HG02588 (cell line): ENCODE measurements at regions not wholly inside any gene's neighbourhood (a gene's known extent, or its start where the extent isn't known, plus 50 kb on each side); places are given as distances from the start of the nearest gene placed in this dataset.

Experiments
- ATAC-seq: cut with Tn5 transposase; IDR thresholded peaks from one replicate; pipeline ENCODE4 v1.9.1; 2021; ENCODE audit warnings: mild to moderate bottlenecking, moderate library complexity; ENCODE audit not compliant: unreplicated experiment

- no peak for ATAC-seq
These were observed 121.8 kb upstream of the TNR start for GRCh38 chr1:175865041-175865766.

- ATAC-seq: no peak
These were observed 121.2 kb upstream of the TNR start for GRCh38 chr1:175864625-175865024.

- no peak for ATAC-seq
These were observed 120.8 kb upstream of the TNR start for GRCh38 chr1:175864183-175864582.

GRCh38 chr1:175863299-175864050 is 120.1 kb upstream of the TNR start:
- ATAC-seq: no peak

- ATAC-seq: no peak
These were observed 119.0 kb upstream of the TNR start for GRCh38 chr1:175862408-175862807.

GRCh38 chr1:175861626-175862367 is 118.4 kb upstream of the TNR start:
- ATAC-seq: no peak

GRCh38 chr1:175857756-175858155 is 114.4 kb upstream of the TNR start:
- no peak for ATAC-seq

GRCh38 chr1:175853681-175854080 is 110.3 kb upstream of the TNR start:
- ATAC-seq: no peak

- ATAC-seq: no peak
These were observed 108.4 kb upstream of the TNR start for GRCh38 chr1:175851749-175852148.

- ATAC-seq: no peak
These were observed 104.9 kb upstream of the TNR start for GRCh38 chr1:175848329-175848728.

- ATAC-seq: no peak
These were observed 102.6 kb upstream of the TNR start for GRCh38 chr1:175845985-175846384.

GRCh38 chr1:175845338-175845737 is 101.9 kb upstream of the TNR start:
- no peak for ATAC-seq

- no peak for ATAC-seq
These were observed 101.5 kb upstream of the TNR start for GRCh38 chr1:175844877-175845276.

- no peak for ATAC-seq
These were observed 99.2 kb upstream of the TNR start for GRCh38 chr1:175842550-175842949.

GRCh38 chr1:175841738-175842187 is 98.4 kb upstream of the TNR start:
- ATAC-seq: no peak

GRCh38 chr1:175840787-175841186 is 97.4 kb upstream of the TNR start:
- no peak for ATAC-seq

GRCh38 chr1:175839779-175840669 is 96.6 kb upstream of the TNR start:
- ATAC-seq: no peak

- no peak for ATAC-seq
These were observed 91.2 kb upstream of the TNR start for GRCh38 chr1:175834597-175834996.

GRCh38 chr1:175833951-175834350 is 90.6 kb upstream of the TNR start:
- ATAC-seq: no peak

- ATAC-seq: no peak
These were observed 90.1 kb upstream of the TNR start for GRCh38 chr1:175833502-175833901.

- no peak for ATAC-seq
These were observed 87.1 kb upstream of the TNR start for GRCh38 chr1:175830500-175830899.
